SK-MEL-5 (cell line): ENCODE measurements at regions not wholly inside any gene's neighbourhood (a gene's known extent, or its start where the extent isn't known, plus 50 kb on each side); places are given as distances from the start of the nearest gene placed in this dataset.
A peak's percentile ranks its signal among the peaks of the same experiment; 100 is the strongest.
"Not testable (repeated sequence)": the region's sequence is repeated elsewhere in the genome, so short reads cannot be mapped to it uniquely, and the experiment has no call there.

Source experiments
- DNase-seq: peaks from one replicate; pipeline ENCODE4 v3.0.0-alpha.2; 2016; ENCODE audit warnings: low read depth, low spot score
- in situ Hi-C: cut with HindIII; loops from 2 replicates; pipeline ENCODE4 v1.10.0; 2016; ENCODE audit warnings: low sequenced_read_pairs, high pct_unique_total_duplicates, low pct_unique_long_range_greater_than_20kb

DNA sequence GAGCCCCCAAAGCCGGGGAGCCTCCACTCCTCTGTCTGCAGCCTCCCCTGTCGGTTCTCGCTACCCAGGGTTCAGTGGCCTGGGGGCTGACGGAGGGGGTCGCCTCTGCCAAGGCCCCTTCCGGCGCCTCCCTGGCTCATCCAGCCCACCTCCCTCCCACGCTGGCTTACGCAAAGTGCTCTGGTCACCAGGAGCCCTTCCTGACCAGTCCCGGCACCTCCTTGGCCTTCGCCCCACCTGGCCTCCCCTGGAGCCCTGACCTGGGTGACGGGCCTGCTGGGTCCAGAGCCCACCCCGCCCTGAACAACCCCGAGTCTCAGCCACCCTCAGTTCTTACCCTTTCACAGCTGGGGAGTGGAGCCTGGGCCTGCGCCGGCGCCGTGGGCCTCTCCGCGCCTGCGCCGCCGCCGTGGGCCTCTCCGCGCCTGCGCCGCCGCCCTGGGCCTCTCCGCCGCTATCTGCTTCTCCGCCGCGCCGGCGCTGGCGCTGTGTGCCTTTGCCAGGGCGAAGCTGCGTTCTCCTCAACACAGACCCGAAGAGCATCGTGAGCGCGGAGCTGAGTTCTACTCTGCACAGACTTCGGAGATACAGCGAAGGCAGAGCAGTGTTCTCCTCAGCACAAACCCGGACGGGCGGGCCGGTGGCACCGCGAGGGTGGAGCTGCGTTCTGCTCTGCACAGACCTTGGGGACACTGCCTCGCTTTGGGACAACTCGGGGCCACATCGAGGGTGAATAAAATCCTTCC, 247.6 kb downstream of the TP53TG3F start:
- DNase-seq, in situ Hi-C loops: not testable (repeated sequence)

DNA sequence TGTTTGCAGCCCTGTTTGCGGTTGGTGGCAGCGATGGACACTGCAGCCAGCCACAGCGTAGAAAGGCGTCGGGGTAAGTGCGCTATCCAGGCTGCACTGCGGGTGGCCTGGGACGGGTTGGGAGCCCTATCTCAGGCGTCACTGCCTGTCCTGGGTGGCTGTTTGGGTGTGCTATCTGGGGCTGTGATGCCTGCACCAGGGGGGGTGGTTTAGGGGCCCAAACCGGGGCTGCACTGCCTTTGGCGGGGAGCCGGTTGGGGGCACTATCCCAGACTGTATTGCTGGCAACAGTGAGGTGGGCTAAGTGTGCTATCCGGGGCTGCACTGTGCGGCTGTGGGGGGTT, 248.2 kb downstream of the TP53TG3F start:
- DNase-seq, in situ Hi-C loops: not testable (repeated sequence)

DNA sequence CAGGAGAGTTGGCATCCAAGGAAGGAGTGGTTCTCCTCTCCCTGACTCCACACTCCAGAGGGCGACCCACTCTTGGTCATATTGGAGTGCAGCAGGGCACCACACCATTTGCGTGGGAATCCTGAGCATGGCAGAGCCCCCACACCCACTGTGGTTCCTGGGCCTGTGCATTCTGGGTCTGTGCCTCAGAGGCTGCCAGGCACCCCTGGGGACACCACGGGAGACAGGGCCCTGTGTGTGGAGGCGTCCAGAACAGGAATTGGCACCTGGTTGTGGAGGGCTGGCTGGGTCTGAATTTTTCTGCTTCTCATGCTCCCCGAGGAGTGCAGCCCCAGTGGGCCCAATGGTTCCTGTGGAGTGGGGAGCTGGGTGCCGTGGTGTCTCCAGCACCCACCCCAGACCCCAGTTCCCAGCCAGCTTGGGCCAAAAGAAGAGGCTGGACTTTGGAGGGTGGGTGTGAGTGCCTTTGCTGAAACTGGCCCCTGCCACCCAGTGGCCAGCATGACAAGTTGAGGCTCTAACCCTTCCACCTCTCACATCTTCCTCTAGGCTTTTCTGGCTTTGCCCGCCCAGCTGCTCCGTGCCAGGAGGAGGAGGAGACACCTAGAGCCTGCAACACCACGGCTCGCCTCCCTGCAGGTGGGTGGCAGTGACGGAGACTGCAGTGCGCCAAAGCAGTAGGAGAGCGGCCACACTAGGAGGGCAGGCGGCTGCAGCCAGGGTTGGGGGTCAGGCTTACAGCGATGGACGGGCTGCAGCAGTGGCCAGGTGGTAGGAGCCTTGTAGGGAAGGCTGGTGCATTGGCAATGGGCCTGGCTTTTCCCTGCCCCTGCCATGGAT, 250.7 kb downstream of the TP53TG3F start:
- DNase-seq, in situ Hi-C loops: not testable (repeated sequence)

DNA sequence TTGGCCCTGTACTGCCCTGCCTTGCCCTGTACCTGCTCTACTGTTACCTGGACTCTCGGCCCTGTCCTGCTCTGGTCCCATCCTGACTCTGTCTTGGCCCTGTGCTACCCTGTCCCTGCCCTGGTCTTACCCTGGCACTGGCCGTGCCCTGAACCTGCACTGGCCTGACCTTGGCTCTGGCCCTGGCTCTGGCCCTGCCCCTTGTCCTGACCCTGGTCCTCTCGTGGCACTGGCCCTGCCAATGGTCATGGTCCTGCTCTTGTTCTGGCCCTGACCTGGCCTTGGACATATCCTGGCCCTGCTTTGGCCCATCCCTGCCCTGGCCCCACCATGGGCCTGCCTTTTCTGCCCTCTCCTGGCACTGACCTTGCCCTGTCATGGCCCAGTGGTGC, 251.3 kb downstream of the TP53TG3F start:
- in situ Hi-C loops, DNase-seq: not testable (repeated sequence)

DNA sequence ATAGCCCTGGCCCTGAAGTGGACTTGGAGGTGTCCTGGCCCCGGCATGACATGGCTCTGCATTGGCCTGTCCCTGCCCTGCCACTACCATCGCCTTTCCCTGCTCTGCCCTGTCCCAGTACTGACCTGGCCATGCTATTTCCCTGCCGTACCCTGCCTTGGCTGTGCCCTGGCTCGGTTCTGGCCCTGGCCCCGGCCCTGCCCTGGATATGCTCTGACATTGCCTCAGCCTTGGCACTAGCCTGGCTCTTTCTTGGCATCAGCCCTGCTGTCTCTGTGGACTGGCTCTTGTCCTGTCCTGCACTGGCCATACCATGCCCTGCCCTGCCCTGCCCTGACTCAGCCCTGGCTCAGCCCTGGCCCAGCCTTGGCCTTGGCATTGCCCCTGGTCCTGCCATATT, 252.2 kb downstream of the TP53TG3F start:
- DNase-seq, in situ Hi-C loops: not testable (repeated sequence)

DNA sequence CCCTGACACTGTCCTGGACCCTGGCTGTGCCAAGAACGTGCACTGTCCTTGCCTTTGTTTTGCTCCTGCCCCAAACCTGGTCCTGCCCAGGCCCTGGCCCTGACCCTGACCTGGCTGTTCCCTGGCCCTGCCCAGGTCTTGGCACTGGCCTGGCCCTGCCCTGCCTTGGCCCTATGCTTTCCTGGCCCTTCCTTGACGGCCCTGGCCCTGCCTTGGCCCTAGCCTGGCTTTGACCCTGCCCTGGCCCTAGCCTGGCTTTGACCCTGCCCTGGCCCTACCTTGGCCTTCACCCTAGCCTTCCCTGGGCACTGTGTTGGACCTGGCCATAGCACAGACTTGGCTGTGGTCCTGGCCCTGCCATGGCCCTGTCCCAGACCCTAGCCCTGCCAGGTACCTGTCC, 252.9 kb downstream of the TP53TG3F start:
- in situ Hi-C loops: not testable (repeated sequence)

DNA sequence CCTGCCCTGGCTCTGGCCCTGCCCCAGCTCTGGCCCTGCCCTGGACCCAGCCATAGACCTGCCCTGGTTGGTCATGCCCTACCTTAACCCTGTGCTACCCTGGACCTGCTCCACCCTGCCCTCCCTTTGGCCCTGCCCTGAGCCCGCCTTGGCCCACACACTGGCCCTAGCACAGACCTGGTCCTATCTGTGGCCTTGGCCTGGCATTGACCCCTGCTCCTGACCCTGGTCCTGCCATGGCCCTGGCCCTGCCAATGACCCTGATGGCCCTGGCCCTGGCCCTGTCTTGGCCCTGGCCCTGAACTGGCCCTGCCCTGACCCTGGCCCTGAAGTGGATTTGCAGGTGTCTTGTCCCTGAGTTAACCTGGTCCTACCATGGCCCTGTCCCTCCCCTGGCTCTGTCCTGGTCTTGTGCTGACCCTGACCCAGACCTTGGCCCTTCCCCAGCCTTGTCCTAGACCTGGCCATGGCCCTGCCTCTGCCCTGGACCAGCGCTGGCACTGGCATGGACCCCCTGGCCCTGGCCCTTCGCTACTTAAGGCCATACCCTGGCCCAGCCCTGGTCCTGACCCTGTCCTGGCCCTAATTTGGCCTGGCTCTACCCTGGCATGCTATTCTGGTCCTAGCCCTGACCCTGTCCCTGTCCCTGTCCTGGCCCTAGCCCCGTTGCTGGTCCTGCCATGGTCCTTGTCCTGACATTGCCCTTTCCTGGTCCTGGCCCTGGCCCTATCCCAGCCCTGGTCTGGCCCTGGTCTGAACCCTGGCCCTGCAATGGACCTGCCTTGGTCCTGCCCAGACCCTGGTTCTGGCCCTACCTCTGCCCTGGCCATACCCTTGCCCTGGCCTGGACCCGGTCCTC, 253.7 kb downstream of the TP53TG3F start:
- DNase-seq, in situ Hi-C loops: not testable (repeated sequence)

More for the DNA sequence above, 252.9 kb downstream of the TP53TG3F start:
- DNase-seq: not testable (repeated sequence)

DNA sequence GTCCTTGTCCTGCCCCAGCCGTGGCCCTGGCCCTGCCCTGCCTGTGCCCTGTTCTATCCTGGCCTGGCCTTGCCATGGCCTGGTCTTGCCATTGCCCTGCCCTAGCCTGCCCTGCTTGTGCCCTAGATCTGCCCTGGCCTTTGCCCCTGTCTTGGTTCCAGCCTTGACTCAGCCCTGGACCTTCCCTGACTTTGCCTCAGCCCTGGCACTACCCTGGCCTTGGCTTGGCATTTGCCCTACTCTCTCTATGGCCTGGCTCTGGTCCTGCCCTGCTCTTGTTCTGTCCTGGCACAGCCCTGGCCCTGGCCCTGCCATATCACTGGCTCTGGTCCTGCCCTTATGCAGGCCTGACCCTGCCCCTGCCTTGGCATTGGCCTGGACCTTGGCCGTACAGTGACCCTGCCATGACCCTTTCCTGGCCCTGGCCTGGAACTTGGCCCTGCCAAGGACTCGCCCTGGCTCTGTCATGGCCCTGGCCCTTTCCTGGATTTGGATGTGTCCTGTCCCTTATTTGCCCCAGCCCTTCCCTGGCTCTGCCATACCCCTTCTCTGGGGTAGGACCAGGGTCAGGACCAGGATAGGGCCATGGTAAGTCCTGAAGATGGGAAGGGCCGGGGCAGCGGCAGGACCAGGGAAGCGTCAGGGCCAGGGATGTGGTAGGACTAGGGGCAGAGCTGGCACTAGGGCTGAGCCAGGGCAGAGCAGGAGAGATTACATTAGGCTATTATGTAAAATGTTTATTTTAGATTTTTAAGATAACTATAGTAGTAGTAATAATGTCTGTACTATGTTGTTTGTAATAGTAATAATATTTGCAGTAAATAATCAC, 254.5 kb downstream of the TP53TG3F start:
- DNase-seq, in situ Hi-C loops: not testable (repeated sequence)

DNA sequence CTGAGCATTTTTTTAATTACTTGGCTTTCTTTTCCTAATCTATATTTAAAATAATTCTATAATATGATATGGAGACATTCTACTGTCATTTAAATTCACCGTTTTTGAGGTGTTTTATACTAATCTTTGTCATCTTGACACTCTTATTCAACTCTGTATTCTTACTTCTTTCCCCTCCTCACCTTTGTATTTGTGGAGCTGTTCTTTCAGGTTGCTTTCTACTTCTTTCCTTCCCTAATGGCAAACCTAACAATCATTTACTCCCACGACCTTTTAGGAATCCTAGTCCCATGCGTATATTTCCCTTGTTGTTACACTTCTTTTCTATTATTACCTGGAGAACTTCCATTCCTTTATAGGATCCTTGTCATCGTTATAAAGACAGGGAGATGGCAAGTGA, 271.8 kb downstream of the TP53TG3F start:
- in situ Hi-C loops, DNase-seq: not testable (repeated sequence)

DNA sequence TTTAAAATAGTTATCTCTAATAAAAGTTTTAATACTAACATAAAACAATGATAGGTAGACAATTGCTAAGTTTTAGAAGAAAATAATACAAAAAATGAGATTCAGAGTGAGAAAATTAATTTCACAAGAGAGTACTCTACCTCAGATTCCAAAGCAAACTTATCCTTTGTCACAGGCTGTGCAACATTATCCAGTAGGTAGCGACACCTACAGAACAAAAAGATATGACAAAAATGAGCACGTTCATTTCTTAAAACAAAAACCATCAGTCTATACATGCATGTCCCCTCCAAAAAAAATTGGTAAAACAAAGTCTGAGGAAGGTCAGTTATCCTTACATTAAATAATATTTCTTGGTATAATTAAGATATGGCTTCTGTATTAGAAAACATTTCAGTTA, 275.2 kb downstream of the TP53TG3F start:
- DNase-seq: peak; percentile 33
- in situ Hi-C loops: not testable (repeated sequence)

DNA sequence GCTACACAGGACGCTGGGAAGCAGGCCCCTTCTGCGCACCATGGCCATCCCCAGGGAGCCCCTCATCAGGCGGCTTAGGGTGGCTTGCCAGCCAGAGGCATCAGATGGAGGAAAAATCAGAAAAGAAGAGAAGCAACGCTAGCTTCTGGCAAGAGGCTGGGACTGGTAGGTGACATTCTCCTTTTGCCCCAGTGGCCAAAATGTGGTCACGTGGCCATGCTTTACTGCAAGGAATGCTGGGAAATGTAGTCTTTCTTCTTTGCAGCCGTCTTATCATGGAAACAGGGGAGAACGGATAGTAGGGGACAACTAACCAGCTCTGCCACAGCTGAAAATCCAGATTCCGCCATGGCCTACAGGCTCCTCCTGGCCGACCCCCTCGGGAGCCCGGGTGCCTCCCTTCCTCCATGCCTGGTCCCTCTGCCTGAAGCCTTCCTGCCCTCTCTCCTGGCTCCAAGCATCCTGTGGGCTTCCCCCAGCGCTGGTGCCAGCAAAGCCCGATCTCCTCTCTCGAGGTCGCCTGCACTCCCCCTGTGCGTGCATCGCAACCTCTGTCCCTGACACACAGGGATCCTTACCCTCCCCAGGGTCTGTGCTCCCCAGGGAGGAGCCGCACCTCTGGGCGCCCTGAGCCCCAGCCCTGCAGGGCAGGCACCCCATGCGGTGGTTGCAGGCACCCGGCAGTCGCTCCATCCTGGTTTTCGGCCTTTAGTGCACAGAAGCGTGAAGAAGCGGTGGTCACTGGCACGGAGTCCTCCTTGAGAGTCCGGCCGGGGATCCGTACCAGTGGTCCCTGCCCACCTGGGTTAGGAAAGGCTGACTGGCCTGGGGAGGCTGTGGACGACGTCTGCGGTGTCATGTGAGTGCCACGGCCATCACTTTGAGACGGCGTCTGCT, 307.7 kb downstream of the TP53TG3F start:
- in situ Hi-C loops: not testable (repeated sequence)

DNA sequence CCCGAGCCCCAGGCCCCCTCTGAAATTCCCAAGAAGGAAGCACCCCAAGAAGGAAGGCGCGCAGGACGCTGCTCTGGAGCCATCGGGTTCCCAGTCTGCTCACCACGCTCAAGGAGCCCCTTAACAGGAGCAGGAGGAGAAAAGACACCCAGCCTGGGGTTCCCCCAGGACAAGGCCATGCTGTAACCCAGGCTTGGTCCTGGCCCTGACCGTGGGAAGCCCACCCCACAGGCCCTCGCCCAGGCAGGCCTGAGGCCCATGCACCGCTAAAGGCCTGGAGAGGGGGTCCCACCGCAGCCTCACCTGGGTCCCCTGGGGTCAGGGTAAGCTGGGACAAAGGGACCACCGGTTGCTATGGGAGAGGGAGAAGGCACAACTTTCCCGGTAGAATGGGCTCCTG, 309.3 kb downstream of the TP53TG3F start:
- in situ Hi-C loops, DNase-seq: not testable (repeated sequence)

More for the DNA sequence above, 307.7 kb downstream of the TP53TG3F start:
- DNase-seq: peak; percentile 31

DNA sequence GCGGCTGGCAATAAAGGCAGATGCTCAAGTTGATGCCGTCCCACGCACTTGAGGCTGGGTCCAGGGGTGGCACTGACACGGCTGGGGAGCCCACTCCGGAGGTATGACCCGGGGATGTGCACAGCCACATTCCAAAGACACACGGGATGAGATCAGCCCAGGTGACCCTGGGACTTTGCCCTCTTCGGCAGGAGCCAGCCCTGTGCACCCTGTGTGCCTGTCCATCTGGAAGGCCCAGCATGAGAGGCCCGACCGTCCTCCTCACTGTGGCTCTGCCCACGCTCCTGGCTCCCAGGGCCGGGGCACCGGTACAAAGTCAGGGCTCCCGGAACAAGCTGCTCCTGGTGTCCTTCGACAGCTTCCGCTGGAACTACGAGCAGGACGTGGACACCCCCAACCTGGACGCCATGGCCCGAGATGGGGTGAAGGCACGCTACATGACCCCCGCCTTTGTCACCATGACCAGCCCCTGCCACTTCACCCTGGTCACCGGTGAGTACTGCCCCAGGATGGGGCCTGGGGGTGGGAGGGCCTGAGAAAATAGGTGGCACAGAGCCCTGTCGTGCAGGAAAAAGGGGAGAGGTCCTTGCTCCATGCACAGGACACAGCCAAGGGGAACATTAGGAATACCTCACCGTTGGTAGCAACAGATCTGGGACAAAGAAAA, 309.9 kb downstream of the TP53TG3F start:
- in situ Hi-C loops, DNase-seq: not testable (repeated sequence)

DNA sequence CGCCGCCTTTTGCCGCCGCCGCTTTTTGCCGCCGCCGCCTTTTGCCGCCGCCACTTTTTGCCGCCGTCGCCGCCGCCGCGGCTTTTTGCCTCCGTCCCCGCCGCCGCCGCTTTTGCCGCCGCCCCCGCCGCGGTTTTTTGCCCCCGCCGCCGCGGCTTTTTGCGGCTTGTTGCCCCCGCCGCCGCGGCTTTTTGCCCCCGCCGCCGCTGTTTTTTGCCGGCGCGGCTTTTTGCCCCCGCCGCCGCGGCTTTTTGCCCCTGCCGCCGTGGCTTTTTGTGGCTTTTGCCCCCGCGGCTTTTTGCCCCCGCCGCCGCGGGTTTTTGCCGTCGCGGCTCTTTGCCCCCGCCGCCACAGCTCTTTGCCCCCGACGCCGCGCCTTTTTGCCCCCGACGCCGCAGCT, 311.1 kb downstream of the TP53TG3F start:
- DNase-seq, in situ Hi-C loops: not testable (repeated sequence)

DNA sequence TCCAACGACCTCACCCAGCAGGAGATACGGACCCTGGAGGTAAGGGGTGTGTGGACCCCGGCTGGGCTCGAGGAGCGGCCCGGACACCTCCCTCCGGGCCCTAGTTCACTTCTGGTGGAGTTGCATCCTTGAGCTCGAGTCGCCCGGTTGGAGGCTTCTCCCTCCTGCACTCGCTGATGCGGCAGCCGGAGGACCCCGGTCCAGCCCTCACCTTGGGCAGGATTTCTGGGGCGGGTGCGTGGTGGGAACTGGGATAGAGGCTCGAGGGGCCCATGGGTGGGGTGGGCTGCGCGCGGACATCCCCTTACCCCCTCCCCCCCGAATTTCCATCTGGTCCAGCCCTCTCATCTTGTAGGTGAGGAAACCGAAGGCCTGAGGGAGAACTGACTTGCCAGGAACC, 311.8 kb downstream of the TP53TG3F start:
- in situ Hi-C loops, DNase-seq: not testable (repeated sequence)

DNA sequence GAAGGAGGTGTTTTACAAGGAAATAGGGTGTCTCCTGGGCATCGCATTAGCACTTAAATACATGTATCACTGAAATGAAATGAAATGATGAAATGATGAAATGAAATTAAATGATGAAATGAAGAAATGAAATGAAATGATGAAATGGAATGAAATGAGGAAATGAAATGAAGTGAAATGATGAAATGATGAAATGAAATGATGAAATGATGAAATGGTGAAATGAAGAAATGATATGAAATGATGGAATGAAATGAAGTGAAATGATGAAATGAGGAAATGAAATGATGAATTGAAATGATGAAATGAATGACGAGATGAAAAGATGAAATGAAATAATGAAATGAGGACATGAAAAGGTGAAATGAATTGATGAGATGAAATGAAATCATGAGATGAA, 314.6 kb downstream of the TP53TG3F start:
- in situ Hi-C loops, DNase-seq: not testable (repeated sequence)
